ENCODE measurements at regions not wholly inside any gene's neighbourhood (a gene's known extent, or its start where the extent isn't known, plus 50 kb on each side); places are given as distances from the start of the nearest gene placed in this dataset.

DNA sequence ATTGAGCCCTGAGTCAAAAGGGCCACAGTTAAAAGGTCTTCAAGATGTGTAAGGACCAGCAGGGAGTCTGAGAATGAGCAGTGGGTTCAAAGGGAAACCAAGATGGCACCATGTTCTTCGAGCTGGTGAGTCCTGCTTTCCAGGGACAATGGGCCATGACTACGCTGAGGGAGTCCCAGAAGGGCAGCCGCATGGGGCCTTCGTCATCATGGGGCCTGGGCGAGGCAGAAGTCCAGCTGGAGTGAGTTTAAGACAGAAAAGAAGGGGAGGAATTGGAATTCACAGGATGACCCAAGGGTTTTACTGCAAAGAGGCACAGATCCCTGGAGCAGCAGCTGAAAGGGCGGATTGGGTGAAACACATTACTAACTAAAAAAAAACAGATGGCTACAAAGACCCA is 340.8 kb upstream of the MYT1L start:
- no peak overlapping the region for H3K4me3 Mint-ChIP-seq (ENCODE audit: unreplicated experiment)
- no peaks in the 10 kb centered on the region for H3K9me3 Mint-ChIP-seq (ENCODE audit: low read depth)

GRCh38 chr2:2669316-2669715 is 338.2 kb upstream of the MYT1L start:
- Mint-ChIP-seq H3K4me1 (ENCODE audit: low read depth) (peaks cover 16% of the 10 kb centered on the region), H3K9me3 (ENCODE audit: low read depth) (no peaks in the 10 kb centered on the region), H3K27me3 (ENCODE audit: low read depth) (no peaks in the 10 kb centered on the region), H3K36me3 (ENCODE audit: low read depth) (no peaks in the 10 kb centered on the region), H3K27ac (ENCODE audit: unreplicated experiment) (no peak overlapping the region), H3K4me3 (ENCODE audit: unreplicated experiment) (no peak overlapping the region)
- no peak for DNase-seq (ENCODE audit: low spot score)
- TF ChIP-seq, protein P1, sequence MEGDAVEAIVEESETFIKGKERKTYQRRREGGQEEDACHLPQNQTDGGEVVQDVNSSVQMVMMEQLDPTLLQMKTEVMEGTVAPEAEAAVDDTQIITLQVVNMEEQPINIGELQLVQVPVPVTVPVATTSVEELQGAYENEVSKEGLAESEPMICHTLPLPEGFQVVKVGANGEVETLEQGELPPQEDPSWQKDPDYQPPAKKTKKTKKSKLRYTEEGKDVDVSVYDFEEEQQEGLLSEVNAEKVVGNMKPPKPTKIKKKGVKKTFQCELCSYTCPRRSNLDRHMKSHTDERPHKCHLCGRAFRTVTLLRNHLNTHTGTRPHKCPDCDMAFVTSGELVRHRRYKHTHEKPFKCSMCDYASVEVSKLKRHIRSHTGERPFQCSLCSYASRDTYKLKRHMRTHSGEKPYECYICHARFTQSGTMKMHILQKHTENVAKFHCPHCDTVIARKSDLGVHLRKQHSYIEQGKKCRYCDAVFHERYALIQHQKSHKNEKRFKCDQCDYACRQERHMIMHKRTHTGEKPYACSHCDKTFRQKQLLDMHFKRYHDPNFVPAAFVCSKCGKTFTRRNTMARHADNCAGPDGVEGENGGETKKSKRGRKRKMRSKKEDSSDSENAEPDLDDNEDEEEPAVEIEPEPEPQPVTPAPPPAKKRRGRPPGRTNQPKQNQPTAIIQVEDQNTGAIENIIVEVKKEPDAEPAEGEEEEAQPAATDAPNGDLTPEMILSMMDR (IDR thresholded peaks at IDR 0.05) = no peak

More for the DNA sequence above, 340.8 kb upstream of the MYT1L start:
- TF ChIP-seq, protein P1 (IDR thresholded peaks at IDR 0.05) = no peak
- no peak for DNase-seq (ENCODE audit: low spot score)
- Mint-ChIP-seq H3K27ac (ENCODE audit: unreplicated experiment) (no peak overlapping the region), H3K36me3 (ENCODE audit: low read depth) (no peaks in the 10 kb centered on the region), H3K4me1 (ENCODE audit: low read depth) (no peaks in the 10 kb centered on the region), H3K27me3 (ENCODE audit: low read depth) (no peaks in the 10 kb centered on the region)

- H3K4me1 Mint-ChIP-seq (ENCODE audit: low read depth) = peaks cover 22% of the 10 kb centered on the region
- DNase-seq (ENCODE audit: low spot score) = no peak
- no peaks in the 10 kb centered on the region for H3K27me3 Mint-ChIP-seq (ENCODE audit: low read depth)
- H3K27ac Mint-ChIP-seq (ENCODE audit: unreplicated experiment) = no peak overlapping the region
- H3K4me3 Mint-ChIP-seq (ENCODE audit: unreplicated experiment) = no peak overlapping the region
- TF ChIP-seq, protein P1 (IDR thresholded peaks at IDR 0.05) = no peak
- H3K36me3 Mint-ChIP-seq (ENCODE audit: low read depth) = no peaks in the 10 kb centered on the region
- H3K9me3 Mint-ChIP-seq (ENCODE audit: low read depth) = no peaks in the 10 kb centered on the region
Observed at GRCh38 chr2:2668681-2669265, 337.7 kb upstream of the MYT1L start.

DNA sequence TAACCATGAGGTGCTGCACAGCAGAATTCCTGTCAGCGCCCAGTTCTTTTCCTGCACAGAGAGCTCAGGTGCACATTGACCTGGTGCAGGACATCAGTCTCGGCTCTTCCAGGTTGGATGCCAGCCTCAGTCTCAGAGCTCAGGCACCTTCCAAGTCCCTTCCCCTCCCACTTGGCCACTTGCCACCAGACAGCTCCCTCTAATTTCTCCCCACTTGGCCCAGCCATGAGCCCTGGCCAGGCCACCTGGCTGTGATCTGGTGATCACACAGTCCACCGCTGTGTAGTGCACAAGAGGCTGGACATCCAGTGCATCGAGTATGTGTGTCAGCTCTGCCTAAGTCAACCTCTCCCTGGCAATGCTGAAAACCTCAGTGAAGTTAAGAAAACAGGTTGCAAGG is 336.6 kb upstream of the MYT1L start:
- Mint-ChIP-seq H3K36me3 (ENCODE audit: low read depth) (no peaks in the 10 kb centered on the region), H3K27me3 (ENCODE audit: low read depth) (no peaks in the 10 kb centered on the region), H3K9me3 (ENCODE audit: low read depth) (no peaks in the 10 kb centered on the region), H3K4me3 (ENCODE audit: unreplicated experiment) (no peak overlapping the region), H3K27ac (ENCODE audit: unreplicated experiment) (no peak overlapping the region), H3K4me1 (ENCODE audit: low read depth) (peaks cover 31% of the 10 kb centered on the region)
- no peak for DNase-seq (ENCODE audit: low spot score)
- TF ChIP-seq, protein P1 (IDR thresholded peaks at IDR 0.05) = no peak

GRCh38 chr2:2665834-2666133 is 334.7 kb upstream of the MYT1L start:
- Mint-ChIP-seq H3K4me1 (ENCODE audit: low read depth) (peaks cover 40% of the 10 kb centered on the region), H3K4me3 (ENCODE audit: unreplicated experiment) (no peak overlapping the region), H3K36me3 (ENCODE audit: low read depth) (no peaks in the 10 kb centered on the region), H3K27me3 (ENCODE audit: low read depth) (no peaks in the 10 kb centered on the region), H3K27ac (ENCODE audit: unreplicated experiment) (peak overlapping the region; percentile 89), H3K9me3 (ENCODE audit: low read depth) (no peaks in the 10 kb centered on the region)
- no peak for DNase-seq (ENCODE audit: low spot score)
- TF ChIP-seq, protein P1 (IDR thresholded peaks at IDR 0.05) = no peak

Measured in chondrocyte (in vitro differentiated cells).